ENCODE measurements at regions not wholly inside any gene's neighbourhood (a gene's known extent, or its start where the extent isn't known, plus 50 kb on each side); places are given as distances from the start of the nearest gene placed in this dataset.

DNA sequence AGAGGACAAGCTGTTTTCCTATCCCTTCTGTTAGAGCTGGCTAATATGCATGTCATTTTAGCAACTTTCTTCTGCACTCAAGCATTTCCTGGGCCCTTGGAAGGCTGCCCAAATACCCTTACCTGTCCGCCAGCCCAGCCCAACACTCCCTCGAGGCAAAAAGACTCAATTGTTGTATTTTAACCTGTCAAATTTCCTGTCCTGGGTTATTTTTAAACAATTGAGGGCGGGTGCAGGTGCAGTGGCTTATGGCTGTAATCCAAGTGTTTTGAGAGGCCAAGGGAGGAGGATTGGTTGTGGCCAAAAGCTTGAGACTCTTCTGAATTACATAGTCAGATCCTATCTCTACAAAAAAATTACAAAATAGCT lies 125.0 kb upstream of the ARHGAP28 start:
- H3K9me3 Mint-ChIP-seq (ENCODE audit: insufficient read depth), result no peaks in the 10 kb centered on the region
- no peak for ATAC-seq (ENCODE audit: low read depth)
- no peak overlapping the region for H3K9ac ChIP-seq (ENCODE audit: low read length)
- H3K27ac Mint-ChIP-seq, result no peak overlapping the region
- no peak overlapping the region for H3K4me3 ChIP-seq (ENCODE audit: control extremely low read depth in 1 of 5, extremely low read depth in 1 of 5, insufficient read depth in 1 of 5, low read depth in 2 of 5, low read length in 4 of 5)
- H3K9me3 ChIP-seq (ENCODE audit: control extremely low read depth in 1 of 3, control insufficient read depth in 2 of 3, insufficient read depth in 1 of 3, low read length in 2 of 3), result peaks cover 0 to 8% (median 0%) of the 10 kb centered on the region in 3 donors
- no peak overlapping the region for H3K4me2 ChIP-seq (replicated peaks; ENCODE audit: low read depth, low read length, poor library complexity, severe bottlenecking)
- no peak for TF ChIP-seq EZH2 (IDR thresholded peaks at IDR 0.05; ENCODE audit: borderline replicate concordance, insufficient read depth, low read depth, low read length, poor library complexity, severe bottlenecking)
- TF ChIP-seq, protein P1, sequence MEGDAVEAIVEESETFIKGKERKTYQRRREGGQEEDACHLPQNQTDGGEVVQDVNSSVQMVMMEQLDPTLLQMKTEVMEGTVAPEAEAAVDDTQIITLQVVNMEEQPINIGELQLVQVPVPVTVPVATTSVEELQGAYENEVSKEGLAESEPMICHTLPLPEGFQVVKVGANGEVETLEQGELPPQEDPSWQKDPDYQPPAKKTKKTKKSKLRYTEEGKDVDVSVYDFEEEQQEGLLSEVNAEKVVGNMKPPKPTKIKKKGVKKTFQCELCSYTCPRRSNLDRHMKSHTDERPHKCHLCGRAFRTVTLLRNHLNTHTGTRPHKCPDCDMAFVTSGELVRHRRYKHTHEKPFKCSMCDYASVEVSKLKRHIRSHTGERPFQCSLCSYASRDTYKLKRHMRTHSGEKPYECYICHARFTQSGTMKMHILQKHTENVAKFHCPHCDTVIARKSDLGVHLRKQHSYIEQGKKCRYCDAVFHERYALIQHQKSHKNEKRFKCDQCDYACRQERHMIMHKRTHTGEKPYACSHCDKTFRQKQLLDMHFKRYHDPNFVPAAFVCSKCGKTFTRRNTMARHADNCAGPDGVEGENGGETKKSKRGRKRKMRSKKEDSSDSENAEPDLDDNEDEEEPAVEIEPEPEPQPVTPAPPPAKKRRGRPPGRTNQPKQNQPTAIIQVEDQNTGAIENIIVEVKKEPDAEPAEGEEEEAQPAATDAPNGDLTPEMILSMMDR (IDR thresholded peaks at IDR 0.05), result no peak
- ChIA-PET POLR2A (no interaction called here), CTCF (no interaction called here)
- no peaks in the 10 kb centered on the region for H3K79me2 ChIP-seq (ENCODE audit: control insufficient read depth, insufficient read depth, low read length)
- no peak for DNase-seq
- no peaks in the 10 kb centered on the region for H3K27me3 Mint-ChIP-seq
- H4K20me1 ChIP-seq (ENCODE audit: control insufficient read depth, insufficient read depth, low read length, poor library complexity, severe bottlenecking), result no peaks in the 10 kb centered on the region
- H3K4me1 ChIP-seq (ENCODE audit: control insufficient read depth in 2 of 2, insufficient read depth in 2 of 2, low read length in 2 of 2), result no peaks in the 10 kb centered on the region
- WGBS (ENCODE audit: insufficient coverage), result no CpG with 5 or more reads among the region's 3 CpGs
- H3K36me3 ChIP-seq (replicated peaks in 1 of 2; ENCODE audit: control extremely low read depth in 1 of 2, control insufficient read depth in 1 of 2, extremely low read depth in 1 of 2, insufficient read depth in 2 of 2, low read length in 1 of 2), result no peaks in the 10 kb centered on the region
- intact Hi-C loops (cut with micrococcal nuclease), result no loop called here
- no peak overlapping the region for H3K27ac ChIP-seq (ENCODE audit: low read length in 2 of 2)
- H3K4me3 Mint-ChIP-seq, result no peak overlapping the region
- no peak overlapping the region for H2AFZ ChIP-seq (ENCODE audit: insufficient read depth, low read depth, low read length, poor library complexity, severe bottlenecking)
- no peaks in the 10 kb centered on the region for H3K4me1 Mint-ChIP-seq
- H3K27me3 ChIP-seq (replicated peaks in 1 of 4; ENCODE audit: control extremely low read depth in 1 of 4, control insufficient read depth in 3 of 4, insufficient read depth in 4 of 4, low read length in 3 of 4), result no peaks in the 10 kb centered on the region

DNA sequence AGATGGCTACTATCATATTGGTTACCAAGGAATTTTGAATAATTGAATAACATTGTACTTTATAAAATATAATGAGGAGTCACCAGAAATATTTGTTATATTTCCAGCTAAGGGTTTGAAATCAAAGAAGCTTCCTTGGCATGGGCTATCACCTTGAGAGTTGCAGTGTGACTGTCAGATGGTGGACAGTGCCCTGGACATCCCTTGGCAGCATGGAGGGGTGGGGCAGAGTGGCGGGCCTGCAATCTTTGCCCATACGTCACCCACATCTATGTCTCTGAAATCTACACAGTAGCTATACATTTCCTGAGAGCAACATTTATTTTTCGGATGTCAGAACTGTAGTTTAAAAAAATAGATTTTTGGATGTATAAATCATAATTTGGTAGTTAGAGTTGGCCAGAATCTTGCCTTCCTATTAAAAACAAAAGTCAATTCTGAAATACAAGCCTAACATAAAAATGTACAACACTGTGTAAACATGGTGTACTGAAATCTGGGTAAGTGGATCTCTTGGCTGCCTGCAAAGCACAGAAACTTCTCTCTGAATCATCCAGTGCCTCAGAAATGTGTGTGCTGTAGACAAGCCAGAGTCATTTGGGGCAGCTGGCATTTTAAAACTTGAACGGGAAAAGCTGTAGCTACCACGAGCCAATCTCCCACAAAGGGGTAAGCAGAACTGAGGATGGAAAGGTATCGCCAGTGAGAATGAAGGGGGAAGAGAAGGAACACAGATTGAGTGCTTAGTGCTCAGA lies 124.2 kb upstream of the ARHGAP28 start:
- H3K27me3 ChIP-seq (replicated peaks in 1 of 4; ENCODE audit: control extremely low read depth in 1 of 4, control insufficient read depth in 3 of 4, insufficient read depth in 4 of 4, low read length in 3 of 4), result no peaks in the 10 kb centered on the region
- H3K27ac Mint-ChIP-seq, result no peak overlapping the region
- no peaks in the 10 kb centered on the region for H3K36me3 ChIP-seq (replicated peaks in 1 of 2; ENCODE audit: control extremely low read depth in 1 of 2, control insufficient read depth in 1 of 2, extremely low read depth in 1 of 2, insufficient read depth in 2 of 2, low read length in 1 of 2)
- no peaks in the 10 kb centered on the region for H3K27me3 Mint-ChIP-seq
- H3K9me3 Mint-ChIP-seq (ENCODE audit: insufficient read depth), result no peaks in the 10 kb centered on the region
- no peak overlapping the region for H3K4me3 Mint-ChIP-seq
- peaks cover 0 to 7% (median 0%) of the 10 kb centered on the region in 3 donors for H3K9me3 ChIP-seq (ENCODE audit: control extremely low read depth in 1 of 3, control insufficient read depth in 2 of 3, insufficient read depth in 1 of 3, low read length in 2 of 3)
- no peak overlapping the region for H3K4me2 ChIP-seq (replicated peaks; ENCODE audit: low read depth, low read length, poor library complexity, severe bottlenecking)
- CTCF ChIA-PET, result no interaction called here
- H4K20me1 ChIP-seq (ENCODE audit: control insufficient read depth, insufficient read depth, low read length, poor library complexity, severe bottlenecking), result no peaks in the 10 kb centered on the region
- H3K4me1 ChIP-seq (ENCODE audit: control insufficient read depth in 2 of 2, insufficient read depth in 2 of 2, low read length in 2 of 2), result no peaks in the 10 kb centered on the region
- TF ChIP-seq, protein P1 (IDR thresholded peaks at IDR 0.05), result no peak
- no peak for TF ChIP-seq EZH2 (IDR thresholded peaks at IDR 0.05; ENCODE audit: borderline replicate concordance, insufficient read depth, low read depth, low read length, poor library complexity, severe bottlenecking)
- H2AFZ ChIP-seq (ENCODE audit: insufficient read depth, low read depth, low read length, poor library complexity, severe bottlenecking), result no peak overlapping the region
- H3K9ac ChIP-seq (ENCODE audit: low read length), result no peak overlapping the region
- no peak overlapping the region for H3K27ac ChIP-seq (ENCODE audit: low read length in 2 of 2)
- no peaks in the 10 kb centered on the region for H3K79me2 ChIP-seq (ENCODE audit: control insufficient read depth, insufficient read depth, low read length)
- 82% methylated on average over 2 of the region's 6 CpGs for WGBS (ENCODE audit: insufficient coverage)
- ATAC-seq (ENCODE audit: low read depth), result no peak
- POLR2A ChIA-PET, result no interaction called here
- no peak overlapping the region for H3K4me3 ChIP-seq (ENCODE audit: control extremely low read depth in 1 of 5, extremely low read depth in 1 of 5, insufficient read depth in 1 of 5, low read depth in 2 of 5, low read length in 4 of 5)
- H3K4me1 Mint-ChIP-seq, result no peaks in the 10 kb centered on the region
- DNase-seq, result no peak
- intact Hi-C loops (cut with micrococcal nuclease), result no loop called here
